ENCODE measurements at regions not wholly inside any gene's neighbourhood (a gene's known extent, or its start where the extent isn't known, plus 50 kb on each side); places are given as distances from the start of the nearest gene placed in this dataset.
A peak's percentile ranks its signal among the peaks of the same experiment; 100 is the strongest.

- Mint-ChIP-seq H3K4me3 (no peak overlapping the region), H3K9me3 (peaks cover 43% of the 10 kb centered on the region), H3K36me3 (peaks cover 24% of the 10 kb centered on the region), H3K27ac (no peak overlapping the region), H3K27me3 (ENCODE audit: low read depth) (no peaks in the 10 kb centered on the region), H3K4me1 (no peaks in the 10 kb centered on the region)
- DNase-seq (ENCODE audit: low spot score) (no peak), ATAC-seq (no peak)
- TF ChIP-seq IRF2 (CRISPR knock-in tag; IDR thresholded peaks at IDR 0.05; ENCODE audit: borderline replicate concordance, low read depth) (no peak), ZNF416 (CRISPR knock-in tag; IDR thresholded peaks at IDR 0.05) (no peak), FOXJ3 (CRISPR knock-in tag; IDR thresholded peaks at IDR 0.05; ENCODE audit: borderline replicate concordance) (no peak), OVOL2 (CRISPR knock-in tag; IDR thresholded peaks at IDR 0.05; ENCODE audit: borderline replicate concordance) (no peak), RORB (CRISPR knock-in tag; IDR thresholded peaks at IDR 0.05) (no peak), SOX15 (CRISPR knock-in tag; IDR thresholded peaks at IDR 0.05) (no peak), ZNF219 (CRISPR knock-in tag; IDR thresholded peaks at IDR 0.05; ENCODE audit: borderline replicate concordance) (no peak)
- TF ChIP-seq, protein P1, sequence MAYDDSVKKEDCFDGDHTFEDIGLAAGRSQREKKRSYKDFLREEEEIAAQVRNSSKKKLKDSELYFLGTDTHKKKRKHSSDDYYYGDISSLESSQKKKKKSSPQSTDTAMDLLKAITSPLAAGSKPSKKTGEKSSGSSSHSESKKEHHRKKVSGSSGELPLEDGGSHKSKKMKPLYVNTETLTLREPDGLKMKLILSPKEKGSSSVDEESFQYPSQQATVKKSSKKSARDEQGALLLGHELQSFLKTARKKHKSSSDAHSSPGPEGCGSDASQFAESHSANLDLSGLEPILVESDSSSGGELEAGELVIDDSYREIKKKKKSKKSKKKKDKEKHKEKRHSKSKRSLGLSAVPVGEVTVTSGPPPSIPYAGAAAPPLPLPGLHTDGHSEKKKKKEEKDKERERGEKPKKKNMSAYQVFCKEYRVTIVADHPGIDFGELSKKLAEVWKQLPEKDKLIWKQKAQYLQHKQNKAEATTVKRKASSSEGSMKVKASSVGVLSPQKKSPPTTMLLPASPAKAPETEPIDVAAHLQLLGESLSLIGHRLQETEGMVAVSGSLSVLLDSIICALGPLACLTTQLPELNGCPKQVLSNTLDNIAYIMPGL (CRISPR knock-in tag; IDR thresholded peaks at IDR 0.05), result no peak
- TF ChIP-seq, protein P2, sequence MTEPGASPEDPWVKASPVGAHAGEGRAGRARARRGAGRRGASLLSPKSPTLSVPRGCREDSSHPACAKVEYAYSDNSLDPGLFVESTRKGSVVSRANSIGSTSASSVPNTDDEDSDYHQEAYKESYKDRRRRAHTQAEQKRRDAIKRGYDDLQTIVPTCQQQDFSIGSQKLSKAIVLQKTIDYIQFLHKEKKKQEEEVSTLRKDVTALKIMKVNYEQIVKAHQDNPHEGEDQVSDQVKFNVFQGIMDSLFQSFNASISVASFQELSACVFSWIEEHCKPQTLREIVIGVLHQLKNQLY (CRISPR knock-in tag; IDR thresholded peaks at IDR 0.05), result no peak
- ChIA-PET POLR2A (no interaction called here), CTCF (no interaction called here)
These were observed 486.9 kb downstream of the SOX5 start for GRCh38 chr12:23462546-23462945.

GRCh38 chr12:23463172-23463571 lies 486.3 kb downstream of the SOX5 start:
- no peak for DNase-seq (ENCODE audit: low spot score)
- POLR2A ChIA-PET, result no interaction called here
- Mint-ChIP-seq H3K9me3 (peaks cover 49% of the 10 kb centered on the region), H3K4me1 (no peaks in the 10 kb centered on the region), H3K36me3 (peaks cover 24% of the 10 kb centered on the region), H3K27ac (no peak overlapping the region), H3K4me3 (no peak overlapping the region), H3K27me3 (ENCODE audit: low read depth) (no peaks in the 10 kb centered on the region)
- no peak for ATAC-seq
- TF ChIP-seq ZNF317 (CRISPR knock-in tag; IDR thresholded peaks at IDR 0.05; ENCODE audit: borderline replicate concordance, low read depth), result peak; percentile 87
- no peak for TF ChIP-seq TCF7 (CRISPR knock-in tag; IDR thresholded peaks at IDR 0.05; ENCODE audit: low read depth)
- CTCF ChIA-PET, result no interaction called here

DNA sequence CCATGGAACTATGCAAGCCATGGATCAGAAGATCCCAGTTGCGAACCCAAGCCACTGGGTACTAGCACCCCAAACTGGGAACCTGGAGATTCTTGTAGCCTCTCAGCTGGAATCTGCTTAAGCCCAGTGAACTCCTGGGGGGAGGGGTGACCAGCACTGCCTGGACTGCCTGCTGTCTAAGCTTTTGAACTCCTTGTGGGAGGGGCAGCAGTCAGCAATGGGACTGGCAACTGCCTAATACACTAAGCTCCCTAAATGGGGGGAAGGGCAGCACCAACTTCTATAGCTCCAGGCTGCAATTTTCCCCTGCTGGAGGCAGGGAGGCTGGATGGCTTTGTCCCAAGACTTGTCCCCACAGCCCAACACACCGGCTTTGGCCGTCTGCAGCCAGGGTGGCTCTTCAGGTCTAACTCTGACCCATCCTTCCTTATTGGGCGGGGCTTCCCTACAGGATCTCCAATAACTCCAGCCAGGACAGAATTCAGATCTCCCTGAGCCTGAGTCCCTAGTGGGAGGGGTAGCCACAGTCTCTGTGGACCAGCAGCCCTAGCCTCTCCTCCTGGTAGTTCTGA lies 485.1 kb downstream of the SOX5 start:
- TF ChIP-seq ZMAT4 (CRISPR knock-in tag; IDR thresholded peaks at IDR 0.05) (no peak), ZBTB21 (CRISPR knock-in tag; IDR thresholded peaks at IDR 0.05; ENCODE audit: borderline replicate concordance) (no peak), E2F5 (CRISPR knock-in tag; IDR thresholded peaks at IDR 0.05) (no peak), FOXJ3 (CRISPR knock-in tag; IDR thresholded peaks at IDR 0.05; ENCODE audit: borderline replicate concordance) (no peak), ZNF423 (CRISPR knock-in tag; IDR thresholded peaks at IDR 0.05) (no peak), ATF2 (CRISPR knock-in tag; IDR thresholded peaks at IDR 0.05; ENCODE audit: borderline replicate concordance, low read depth) (no peak), EMX1 (CRISPR knock-in tag; IDR thresholded peaks at IDR 0.05) (no peak), SMAD3 (CRISPR knock-in tag; IDR thresholded peaks at IDR 0.05; ENCODE audit: borderline replicate concordance) (no peak), CTCF (IDR thresholded peaks at IDR 0.05) (no peak), ESRRA (CRISPR knock-in tag; IDR thresholded peaks at IDR 0.05; ENCODE audit: borderline replicate concordance) (no peak), MYBL2 (CRISPR knock-in tag; IDR thresholded peaks at IDR 0.05) (no peak), FOXP1 (CRISPR knock-in tag; IDR thresholded peaks at IDR 0.05; ENCODE audit: borderline replicate concordance) (no peak)
- TF ChIP-seq, protein P3, sequence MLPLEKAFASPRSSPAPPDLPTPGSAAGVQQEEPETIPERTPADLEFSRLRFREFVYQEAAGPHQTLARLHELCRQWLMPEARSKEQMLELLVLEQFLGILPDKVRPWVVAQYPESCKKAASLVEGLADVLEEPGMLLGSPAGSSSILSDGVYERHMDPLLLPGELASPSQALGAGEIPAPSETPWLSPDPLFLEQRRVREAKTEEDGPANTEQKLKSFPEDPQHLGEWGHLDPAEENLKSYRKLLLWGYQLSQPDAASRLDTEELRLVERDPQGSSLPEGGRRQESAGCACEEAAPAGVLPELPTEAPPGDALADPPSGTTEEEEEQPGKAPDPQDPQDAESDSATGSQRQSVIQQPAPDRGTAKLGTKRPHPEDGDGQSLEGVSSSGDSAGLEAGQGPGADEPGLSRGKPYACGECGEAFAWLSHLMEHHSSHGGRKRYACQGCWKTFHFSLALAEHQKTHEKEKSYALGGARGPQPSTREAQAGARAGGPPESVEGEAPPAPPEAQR (CRISPR knock-in tag; IDR thresholded peaks at IDR 0.05), result no peak
- no peak overlapping the region for H3K4me3 Mint-ChIP-seq
- ChIA-PET POLR2A (no interaction called here), CTCF (no interaction called here)
- H3K27ac Mint-ChIP-seq, result no peak overlapping the region
- H3K36me3 Mint-ChIP-seq, result peaks cover 24% of the 10 kb centered on the region
- peaks cover 61% of the 10 kb centered on the region for H3K9me3 Mint-ChIP-seq
- no peak for DNase-seq (ENCODE audit: low spot score)
- no peaks in the 10 kb centered on the region for H3K4me1 Mint-ChIP-seq
- no peak for ATAC-seq
- H3K27me3 Mint-ChIP-seq (ENCODE audit: low read depth), result no peaks in the 10 kb centered on the region
